Neural crest cell (in vitro differentiated cells): ENCODE measurements at regions not wholly inside any gene's neighbourhood (a gene's known extent, or its start where the extent isn't known, plus 50 kb on each side); places are given as distances from the start of the nearest gene placed in this dataset.

Experiments used
- DNase-seq: peaks from one replicate; pipeline ENCODE4 v3.0.0; 2021; ENCODE audit warnings: low read depth, mixed read lengths, low spot score
- H3K27ac Mint-ChIP-seq: one replicate; pipeline ENCODE4 v1.8.0; 2021; ENCODE audit warnings: mild to moderate bottlenecking, mixed read lengths; ENCODE audit not compliant: unreplicated experiment
- H3K27me3 Mint-ChIP-seq: 2 replicates; pipeline ENCODE4 v1.8.0; 2021; ENCODE audit warnings: low read depth, mild to moderate bottlenecking, mixed read lengths
- H3K36me3 Mint-ChIP-seq: 2 replicates; pipeline ENCODE4 v1.8.0; 2021; ENCODE audit warnings: low read depth, mild to moderate bottlenecking, mixed read lengths
- H3K4me1 Mint-ChIP-seq: 2 replicates; pipeline ENCODE4 v1.8.0; 2021; ENCODE audit warnings: mixed read lengths
- H3K4me3 Mint-ChIP-seq: one replicate; pipeline ENCODE4 v1.8.0; 2021; ENCODE audit warnings: mild to moderate bottlenecking, mixed read lengths
- H3K9me3 Mint-ChIP-seq: 2 replicates; pipeline ENCODE4 v1.8.0; 2021; ENCODE audit warnings: mixed read lengths
- TF ChIP-seq, protein P1 (sequence below): fragments of 200-600 bp; sonication (generic); conservative IDR thresholded peaks from 2 replicates; pipeline ENCODE4 v1.5.0; 2021; ENCODE audit warnings: antibody characterized with exemption, mild to moderate bottlenecking

DNA sequence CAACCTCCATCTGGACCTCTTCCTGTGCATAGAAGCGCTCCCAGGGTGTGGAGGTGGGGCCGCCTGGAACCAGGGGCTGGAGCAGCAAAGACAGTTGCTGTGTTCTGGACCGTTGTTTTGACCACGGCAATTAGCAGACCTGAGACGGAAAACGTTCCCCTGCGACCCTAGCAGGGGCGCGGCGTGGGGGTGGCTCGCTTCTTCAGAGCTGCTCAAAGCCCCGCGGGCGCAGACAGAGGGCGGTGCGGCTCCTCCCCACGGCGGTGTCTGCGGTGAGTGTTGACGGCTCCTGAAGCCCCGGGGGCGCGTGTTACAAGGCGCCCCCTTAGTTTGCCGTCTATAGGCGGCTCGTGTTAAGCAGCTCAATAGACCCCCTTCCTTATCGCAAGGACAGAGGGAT, 79.2 kb downstream of the TRIML1 start:
- DNase-seq: no peak
- no peaks in the 10 kb centered on the region for H3K27me3 Mint-ChIP-seq
- H3K36me3 Mint-ChIP-seq: no peaks in the 10 kb centered on the region
- H3K4me1 Mint-ChIP-seq: peaks cover 4% of the 10 kb centered on the region
- TF ChIP-seq, protein P1, sequence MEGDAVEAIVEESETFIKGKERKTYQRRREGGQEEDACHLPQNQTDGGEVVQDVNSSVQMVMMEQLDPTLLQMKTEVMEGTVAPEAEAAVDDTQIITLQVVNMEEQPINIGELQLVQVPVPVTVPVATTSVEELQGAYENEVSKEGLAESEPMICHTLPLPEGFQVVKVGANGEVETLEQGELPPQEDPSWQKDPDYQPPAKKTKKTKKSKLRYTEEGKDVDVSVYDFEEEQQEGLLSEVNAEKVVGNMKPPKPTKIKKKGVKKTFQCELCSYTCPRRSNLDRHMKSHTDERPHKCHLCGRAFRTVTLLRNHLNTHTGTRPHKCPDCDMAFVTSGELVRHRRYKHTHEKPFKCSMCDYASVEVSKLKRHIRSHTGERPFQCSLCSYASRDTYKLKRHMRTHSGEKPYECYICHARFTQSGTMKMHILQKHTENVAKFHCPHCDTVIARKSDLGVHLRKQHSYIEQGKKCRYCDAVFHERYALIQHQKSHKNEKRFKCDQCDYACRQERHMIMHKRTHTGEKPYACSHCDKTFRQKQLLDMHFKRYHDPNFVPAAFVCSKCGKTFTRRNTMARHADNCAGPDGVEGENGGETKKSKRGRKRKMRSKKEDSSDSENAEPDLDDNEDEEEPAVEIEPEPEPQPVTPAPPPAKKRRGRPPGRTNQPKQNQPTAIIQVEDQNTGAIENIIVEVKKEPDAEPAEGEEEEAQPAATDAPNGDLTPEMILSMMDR: no peak
- peaks cover 2% of the 10 kb centered on the region for H3K9me3 Mint-ChIP-seq
- no peak overlapping the region for H3K27ac Mint-ChIP-seq
- H3K4me3 Mint-ChIP-seq: no peak overlapping the region

- no peak overlapping the region for H3K27ac Mint-ChIP-seq
- H3K27me3 Mint-ChIP-seq: no peaks in the 10 kb centered on the region
- DNase-seq: no peak
- peaks cover 2% of the 10 kb centered on the region for H3K9me3 Mint-ChIP-seq
- TF ChIP-seq, protein P1: no peak
- H3K36me3 Mint-ChIP-seq: no peaks in the 10 kb centered on the region
- peaks cover 4% of the 10 kb centered on the region for H3K4me1 Mint-ChIP-seq
- no peak overlapping the region for H3K4me3 Mint-ChIP-seq
Observed at GRCh38 chr4:188220006-188220405, 80.8 kb downstream of the TRIML1 start.

GRCh38 chr4:188221090-188221489, 81.8 kb downstream of the TRIML1 start:
- Mint-ChIP-seq H3K27me3 (no peaks in the 10 kb centered on the region), H3K4me1 (peaks cover 4% of the 10 kb centered on the region), H3K27ac (no peak overlapping the region), H3K9me3 (peaks cover 4% of the 10 kb centered on the region), H3K36me3 (no peaks in the 10 kb centered on the region), H3K4me3 (no peak overlapping the region)
- TF ChIP-seq, protein P1: no peak
- no peak for DNase-seq

DNA sequence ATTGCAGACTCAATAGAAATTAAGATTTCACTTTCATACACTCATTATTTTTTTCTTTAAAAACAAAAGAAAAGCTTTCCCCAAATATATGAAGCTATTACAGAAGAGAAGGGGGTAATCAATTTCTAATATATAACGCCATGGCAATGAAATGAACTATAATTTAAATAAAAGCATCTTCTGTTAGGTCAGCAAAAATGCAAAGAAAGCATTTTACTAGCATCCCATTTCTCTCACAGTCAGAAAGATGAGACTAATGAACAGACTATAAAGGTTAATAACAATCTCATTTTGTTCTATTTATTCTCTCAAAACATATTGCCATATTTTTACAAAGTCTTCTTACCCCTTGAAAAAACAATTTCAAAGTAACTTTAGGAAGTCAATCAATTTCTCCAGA, 89.0 kb downstream of the TRIML1 start:
- H3K27ac Mint-ChIP-seq: no peak overlapping the region
- no peak overlapping the region for H3K4me3 Mint-ChIP-seq
- no peaks in the 10 kb centered on the region for H3K27me3 Mint-ChIP-seq
- H3K4me1 Mint-ChIP-seq: no peaks in the 10 kb centered on the region
- H3K36me3 Mint-ChIP-seq: no peaks in the 10 kb centered on the region
- DNase-seq: no peak
- H3K9me3 Mint-ChIP-seq: peaks cover 6% of the 10 kb centered on the region
- TF ChIP-seq, protein P1: no peak

DNA sequence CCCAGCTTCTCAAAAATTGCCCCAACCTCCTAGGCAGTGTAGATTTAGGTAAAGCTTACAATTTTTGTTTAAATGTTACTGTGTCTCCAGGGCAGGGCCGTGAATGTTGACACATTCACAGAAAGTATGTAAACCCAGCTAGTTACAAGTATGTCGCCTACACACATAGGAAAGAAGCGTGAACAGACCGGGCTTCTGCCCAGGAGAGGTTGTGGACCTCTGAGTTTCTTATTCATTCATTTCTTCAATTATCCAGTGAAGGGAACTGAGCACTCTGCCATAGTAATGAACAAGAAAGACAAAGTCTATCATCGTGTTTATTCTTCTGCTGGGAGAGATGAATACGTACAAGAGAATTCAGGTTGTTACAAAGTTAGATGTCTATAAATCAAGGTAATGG, 93.2 kb downstream of the TRIML1 start:
- Mint-ChIP-seq H3K36me3 (no peaks in the 10 kb centered on the region), H3K27ac (no peak overlapping the region), H3K27me3 (no peaks in the 10 kb centered on the region), H3K9me3 (no peaks in the 10 kb centered on the region), H3K4me1 (no peaks in the 10 kb centered on the region), H3K4me3 (no peak overlapping the region)
- TF ChIP-seq, protein P1: no peak
- DNase-seq: no peak

GRCh38 chr4:188242041-188242440, 102.8 kb downstream of the TRIML1 start:
- Mint-ChIP-seq H3K9me3 (no peaks in the 10 kb centered on the region), H3K27ac (no peak overlapping the region), H3K4me1 (peaks cover 21% of the 10 kb centered on the region)

More at GRCh38 chr4:188242041-188242440, 102.8 kb downstream of the TRIML1 start:
- no peak for DNase-seq
- no peak overlapping the region for H3K4me3 Mint-ChIP-seq
- H3K27me3 Mint-ChIP-seq: no peaks in the 10 kb centered on the region
- TF ChIP-seq, protein P1: no peak
- H3K36me3 Mint-ChIP-seq: no peaks in the 10 kb centered on the region
